HG03342 (cell line): ENCODE measurements at regions not wholly inside any gene's neighbourhood (a gene's known extent, or its start where the extent isn't known, plus 50 kb on each side); places are given as distances from the start of the nearest gene placed in this dataset.
"Not testable (repeated sequence)": the region's sequence is repeated elsewhere in the genome, so short reads cannot be mapped to it uniquely, and the experiment has no call there.

ENCODE experiments used
- ATAC-seq: cut with Tn5 transposase; IDR thresholded peaks from one replicate; pipeline ENCODE4 v1.9.1; 2021; ENCODE audit warnings: mild to moderate bottlenecking, moderate library complexity; ENCODE audit not compliant: unreplicated experiment

- ATAC-seq, result peak; percentile 45
Observed at GRCh38 chr6:6810727-6811126, 222.2 kb downstream of the LY86 start.

GRCh38 chr6:6811128-6812009 is 222.8 kb downstream of the LY86 start:
- ATAC-seq, result no peak

- no peak for ATAC-seq
Observed at GRCh38 chr6:6812427-6812826, 223.9 kb downstream of the LY86 start.

DNA sequence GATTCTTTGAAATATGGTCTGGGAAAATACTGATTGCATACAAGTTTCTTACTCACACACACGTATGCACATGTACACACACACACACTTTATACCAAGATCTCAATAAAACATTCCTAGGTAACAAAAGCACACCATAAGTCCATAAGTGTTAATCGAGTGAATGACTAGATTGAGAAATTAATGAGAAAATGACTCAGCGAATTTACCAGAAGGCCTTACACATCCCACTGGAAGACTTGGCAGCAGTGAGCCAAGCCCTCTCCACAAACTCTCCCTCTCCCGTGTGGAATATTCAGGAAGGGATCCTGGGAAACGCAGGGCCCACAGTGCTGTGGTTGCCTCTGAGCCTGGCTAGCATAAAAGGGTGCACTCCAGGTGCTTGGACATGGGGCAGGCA is 227.2 kb downstream of the LY86 start:
- ATAC-seq, result no peak

GRCh38 chr6:6816716-6817115 is 228.2 kb downstream of the LY86 start:
- peak; percentile 47 for ATAC-seq

GRCh38 chr6:6818078-6818639 is 229.6 kb downstream of the LY86 start:
- ATAC-seq, result no peak

DNA sequence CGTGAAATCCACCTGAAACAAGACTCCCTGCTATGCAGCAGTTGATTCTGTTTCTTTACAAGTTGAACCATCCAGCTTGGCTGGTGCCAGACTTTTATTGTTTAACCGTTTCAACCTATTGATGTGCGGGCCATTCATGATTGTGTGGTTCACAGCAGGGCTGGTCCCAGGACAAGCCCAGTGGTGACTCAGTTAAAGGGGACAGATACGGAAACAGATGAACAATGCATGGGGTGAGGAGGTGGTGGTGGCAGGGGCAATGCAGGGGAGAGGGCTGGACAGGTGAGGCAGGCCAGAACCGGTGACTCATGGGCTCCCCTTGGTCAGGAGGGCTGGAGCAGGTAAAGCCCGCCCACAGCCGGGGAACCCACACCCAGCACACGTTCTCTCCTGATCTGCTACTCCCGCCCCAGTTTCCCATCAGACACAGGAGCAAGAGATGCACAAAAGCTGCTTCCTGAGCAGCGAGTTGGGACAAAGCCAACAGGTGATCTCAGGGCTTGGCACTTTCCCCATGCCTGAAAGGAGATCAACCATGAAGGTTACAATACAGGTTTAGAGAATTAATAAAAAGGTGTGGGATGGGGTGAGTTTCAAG is 232.2 kb downstream of the LY86 start:
- ATAC-seq, result no peak

DNA sequence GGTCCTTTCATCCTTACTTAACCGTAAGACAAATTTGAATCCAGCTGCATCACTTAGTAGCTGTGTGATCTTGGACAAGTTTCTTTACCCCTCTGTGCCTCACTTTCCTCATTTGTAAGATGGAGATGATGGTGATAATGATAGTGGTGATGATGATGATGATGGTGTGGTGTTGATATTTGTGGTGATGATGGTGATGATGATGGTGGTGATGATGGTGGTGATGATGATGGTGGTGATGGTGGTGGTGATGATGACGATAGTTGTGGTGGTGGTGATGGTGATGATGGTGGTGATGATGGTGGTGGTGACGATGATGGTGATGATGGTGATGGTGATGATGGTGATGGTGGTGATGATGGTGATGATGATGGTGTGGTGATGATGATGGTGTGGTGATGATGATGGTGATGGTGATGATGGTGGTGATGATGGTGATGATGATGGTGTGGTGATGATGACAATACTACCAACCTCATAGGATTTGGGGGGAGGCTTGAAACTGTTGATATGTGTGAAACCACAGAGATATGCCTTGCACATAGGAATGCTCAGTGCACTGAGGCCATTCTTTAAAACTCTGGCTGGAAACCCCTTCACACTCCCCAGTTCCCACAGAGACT is 233.2 kb downstream of the LY86 start:
- no peak for ATAC-seq

GRCh38 chr6:6823030-6823429 is 234.5 kb downstream of the LY86 start:
- no peak for ATAC-seq

GRCh38 chr6:6823568-6824224 is 235.2 kb downstream of the LY86 start:
- ATAC-seq, result no peak

DNA sequence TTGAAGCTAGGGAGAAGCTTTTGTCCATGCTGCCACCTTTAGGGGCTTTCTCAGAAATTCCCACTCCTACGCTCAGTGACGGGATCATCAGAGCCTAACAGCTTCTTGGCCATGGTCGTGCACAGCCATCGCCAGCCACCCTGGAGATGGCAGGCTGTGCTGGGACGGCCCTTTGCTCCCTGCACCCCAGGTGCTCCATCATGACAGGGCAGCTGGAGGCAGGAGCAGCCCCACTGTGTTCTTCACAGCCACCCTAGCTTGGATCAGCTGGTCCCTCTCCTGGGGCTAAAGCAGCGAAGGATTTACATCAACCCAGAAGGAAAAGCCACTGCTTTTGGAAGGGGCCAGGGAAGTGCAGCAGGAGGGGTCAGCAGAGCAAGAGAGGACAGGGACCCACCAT is 235.9 kb downstream of the LY86 start:
- no peak for ATAC-seq

DNA sequence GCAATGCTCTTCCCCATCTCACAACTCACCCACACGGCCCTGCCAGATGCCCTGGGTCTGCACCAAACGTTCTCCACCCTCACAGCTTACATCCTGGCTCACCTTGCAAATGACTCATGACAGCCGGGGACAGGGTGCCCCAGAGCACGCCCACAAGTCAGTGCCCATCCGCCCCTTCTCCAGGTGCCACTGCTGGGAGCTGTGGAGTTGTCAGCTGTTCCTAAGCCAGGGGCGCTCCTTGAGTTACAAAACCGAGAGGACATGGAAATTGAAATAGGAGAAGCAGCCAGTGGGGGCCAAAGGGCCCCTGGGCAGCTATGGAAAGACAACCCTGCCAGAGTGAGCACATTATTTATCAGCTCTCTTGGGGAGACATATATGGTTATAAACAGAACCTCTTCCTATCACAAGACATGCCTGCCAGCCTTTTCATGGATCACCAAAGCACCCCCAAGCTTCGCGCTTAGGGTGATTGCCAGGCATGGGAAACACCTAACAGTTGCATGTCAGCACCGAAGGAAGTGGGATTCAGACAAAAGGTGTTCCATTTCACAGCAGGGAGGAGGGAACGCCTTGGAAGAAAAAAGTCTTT is 236.8 kb downstream of the LY86 start:
- no peak for ATAC-seq

- peak; percentile 70 for ATAC-seq
Observed at GRCh38 chr6:6826095-6826901, 237.8 kb downstream of the LY86 start.

- no peak for ATAC-seq
Observed at GRCh38 chr6:6826961-6827360, 238.4 kb downstream of the LY86 start.

DNA sequence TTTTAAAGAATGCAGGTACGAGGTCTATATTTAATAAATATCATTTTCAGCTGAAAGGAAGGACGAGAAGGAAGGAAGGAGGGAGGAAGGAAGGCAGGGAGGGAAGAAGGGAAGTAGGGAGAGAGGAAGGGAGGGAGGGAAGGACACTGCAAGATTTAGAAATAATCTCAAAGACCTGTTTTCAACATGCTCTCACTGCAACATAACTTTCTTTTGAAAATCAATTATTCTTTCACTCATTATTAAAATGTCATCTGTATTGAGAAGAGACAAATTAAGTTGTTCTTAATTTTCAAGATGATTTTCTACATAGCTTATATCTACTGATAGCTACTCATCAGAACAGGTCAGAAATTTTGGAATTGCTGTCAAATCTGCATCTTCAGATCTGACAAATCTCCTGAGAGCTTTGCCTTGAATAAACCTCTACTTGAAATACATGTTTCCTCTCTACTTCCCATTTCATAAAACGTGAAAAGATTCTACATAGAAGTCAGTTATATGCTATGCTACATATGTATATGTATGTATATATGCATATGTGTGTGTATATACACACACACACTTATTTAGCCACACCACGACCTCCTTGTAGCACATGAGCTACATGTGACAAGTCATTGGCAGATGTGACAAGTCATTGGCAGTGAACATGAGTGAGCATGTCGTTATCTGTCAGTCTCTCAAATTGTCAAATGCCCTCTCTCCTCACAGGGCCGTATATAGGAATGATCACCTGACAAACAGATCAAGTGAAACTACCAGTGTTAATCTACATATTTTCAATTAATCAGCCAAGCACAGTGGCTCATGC is 241.6 kb downstream of the LY86 start:
- no peak for ATAC-seq

- not testable (repeated sequence) for ATAC-seq
Observed at GRCh38 chr6:6830686-6831063, 242.2 kb downstream of the LY86 start.

- no peak for ATAC-seq
Observed at GRCh38 chr6:6832439-6832838, 243.9 kb downstream of the LY86 start.

- ATAC-seq, result no peak
Observed at GRCh38 chr6:6834356-6835222, 246.1 kb downstream of the LY86 start.
